Suppressor macrophage (primary cell): ENCODE measurements at regions not wholly inside any gene's neighbourhood (a gene's known extent, or its start where the extent isn't known, plus 50 kb on each side); places are given as distances from the start of the nearest gene placed in this dataset.

Source experiments
- DNase-seq, 4 experiments: peaks; one replicate each; pipeline ENCODE4 v3.0.0-alpha.2; 2020 to 2022

DNA sequence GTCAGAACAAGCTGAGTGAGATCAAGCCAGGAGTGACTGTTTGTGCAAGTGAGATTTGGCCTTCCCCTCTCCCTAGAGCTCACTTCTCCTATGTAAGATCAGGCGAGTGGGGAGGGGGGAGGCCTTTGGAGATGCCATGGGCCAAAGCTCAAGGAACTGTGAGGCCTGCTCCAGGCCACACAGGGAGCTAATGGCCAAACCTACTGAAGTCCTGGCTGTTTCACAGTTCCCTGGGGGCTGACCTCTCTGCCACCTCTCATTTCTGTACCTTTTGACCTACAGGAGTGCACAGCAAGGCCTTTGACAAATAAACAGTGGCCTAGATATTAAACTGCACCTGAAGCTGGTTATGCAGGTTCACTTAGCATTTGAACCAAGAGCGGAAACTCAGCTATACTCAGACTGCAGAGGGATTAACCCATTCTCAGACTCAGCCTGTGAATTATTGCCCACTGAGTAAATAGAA lies 235.0 kb upstream of the NT5C1B start:
- DNase-seq: no peak

- no peak for DNase-seq
Measured at GRCh38 chr2:18821431-18821830, 232.1 kb upstream of the NT5C1B start.

DNA sequence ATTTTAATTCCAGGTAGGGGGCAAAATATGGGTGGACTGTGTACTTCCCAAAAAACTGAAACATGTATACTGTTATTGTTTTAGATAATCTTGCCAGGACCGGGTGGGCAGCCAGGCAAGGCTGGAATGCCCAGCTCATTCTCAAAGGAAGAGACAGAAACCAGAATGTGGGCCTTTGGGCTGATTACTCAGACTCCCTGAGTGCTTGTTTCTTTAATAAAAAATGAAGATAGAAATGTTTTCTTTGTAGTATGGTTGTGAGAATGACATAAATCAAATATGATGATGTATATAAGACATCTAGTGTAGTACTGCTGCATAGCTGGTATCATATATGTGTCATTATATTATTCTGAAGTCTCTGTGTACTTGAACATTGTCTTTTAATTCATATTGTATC lies 231.6 kb upstream of the NT5C1B start:
- no peak for DNase-seq

GRCh38 chr2:18819566-18819965 lies 230.2 kb upstream of the NT5C1B start:
- no peak for DNase-seq

DNA sequence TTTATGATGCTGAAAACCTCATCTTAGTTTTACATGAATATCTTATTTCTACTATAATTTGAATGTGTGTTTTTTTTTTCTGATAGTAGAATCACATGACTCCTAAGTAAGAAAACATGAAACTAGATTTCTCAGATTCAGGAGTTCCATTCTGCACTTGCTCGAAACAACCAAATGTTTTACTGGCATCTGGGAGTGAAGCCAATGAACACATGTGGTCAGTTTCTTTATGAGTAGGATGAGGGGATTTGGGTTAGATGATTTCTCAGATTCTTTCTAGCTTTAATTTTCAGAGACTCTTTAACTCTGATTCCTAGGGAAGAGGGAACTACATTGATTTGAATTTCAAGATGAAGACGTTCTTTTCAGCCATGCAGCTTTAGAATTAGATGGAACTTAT lies 225.0 kb upstream of the NT5C1B start:
- DNase-seq: no peak

DNA sequence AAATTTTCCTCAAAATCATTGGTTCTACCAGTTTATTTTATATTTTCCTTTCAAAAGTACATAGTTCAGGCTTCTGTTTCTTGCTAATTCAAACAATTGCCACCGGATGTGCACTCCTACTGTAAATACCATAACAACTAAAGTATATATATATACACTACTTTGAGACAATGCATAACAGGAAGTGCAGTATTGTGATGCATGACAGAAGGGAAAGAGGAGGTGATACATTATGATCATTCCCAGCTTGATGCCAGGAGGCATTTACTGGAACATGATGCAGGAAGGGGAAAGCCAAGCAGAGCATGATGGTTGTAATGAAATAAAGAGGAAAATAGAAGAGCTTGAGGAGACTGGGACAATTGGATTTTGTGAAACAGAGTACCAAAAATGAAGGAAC lies 215.2 kb upstream of the NT5C1B start:
- DNase-seq: no peak

GRCh38 chr2:18803141-18803939 lies 214.0 kb upstream of the NT5C1B start:
- DNase-seq: no peak

DNA sequence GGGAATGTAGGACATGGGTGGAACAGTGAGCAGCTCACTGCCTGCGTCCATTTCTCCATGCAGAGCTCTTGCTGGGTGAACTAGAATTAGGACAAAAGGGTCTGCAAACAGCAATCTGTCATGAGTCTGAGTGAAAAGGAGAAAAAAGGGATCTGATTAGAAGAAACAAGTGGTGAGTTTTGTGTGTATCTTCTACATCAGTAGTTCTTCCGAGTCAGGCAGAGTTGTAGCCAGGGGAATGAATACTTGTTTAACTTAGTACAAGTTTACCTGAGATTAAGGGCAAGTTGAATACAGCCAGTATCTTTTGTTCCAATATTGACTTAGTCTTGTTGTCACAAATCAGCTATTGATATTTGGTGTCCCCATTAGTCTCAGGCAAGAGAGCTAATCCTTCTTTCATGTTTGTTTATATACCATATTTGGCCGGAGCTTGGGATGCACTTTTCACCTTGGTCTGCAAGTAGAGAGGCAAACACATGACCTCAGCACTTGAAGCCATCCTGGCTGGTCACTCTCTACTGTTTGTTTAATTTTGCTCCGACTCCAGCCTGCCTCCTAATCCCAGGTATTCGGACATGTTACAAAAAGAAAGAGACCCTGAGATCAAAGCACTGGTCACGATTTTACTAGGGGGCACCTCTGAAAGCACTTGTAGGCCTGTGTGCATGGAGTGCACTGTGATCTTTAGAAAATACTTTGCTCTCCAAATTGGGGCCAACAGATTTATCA lies 211.0 kb upstream of the NT5C1B start:
- no peak for DNase-seq

DNA sequence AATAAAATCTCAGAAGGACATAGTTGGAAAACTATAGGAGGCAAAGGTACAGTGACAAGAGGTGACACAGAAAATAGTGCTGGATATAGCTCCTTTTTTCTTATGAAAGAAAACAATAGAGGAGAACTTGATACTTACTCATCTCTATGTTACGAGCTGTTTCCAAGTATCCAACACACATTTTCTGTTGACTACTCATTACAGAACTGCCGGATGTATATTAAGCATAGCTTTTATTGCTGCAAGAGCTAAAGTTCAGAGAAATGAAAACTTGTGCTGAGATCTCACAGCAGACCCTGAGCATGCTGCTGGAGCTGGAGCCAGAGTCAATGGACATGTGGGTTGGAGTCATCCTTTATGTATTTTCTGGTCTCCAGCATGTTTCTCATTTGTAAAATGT lies 210.0 kb upstream of the NT5C1B start:
- no peak for DNase-seq

DNA sequence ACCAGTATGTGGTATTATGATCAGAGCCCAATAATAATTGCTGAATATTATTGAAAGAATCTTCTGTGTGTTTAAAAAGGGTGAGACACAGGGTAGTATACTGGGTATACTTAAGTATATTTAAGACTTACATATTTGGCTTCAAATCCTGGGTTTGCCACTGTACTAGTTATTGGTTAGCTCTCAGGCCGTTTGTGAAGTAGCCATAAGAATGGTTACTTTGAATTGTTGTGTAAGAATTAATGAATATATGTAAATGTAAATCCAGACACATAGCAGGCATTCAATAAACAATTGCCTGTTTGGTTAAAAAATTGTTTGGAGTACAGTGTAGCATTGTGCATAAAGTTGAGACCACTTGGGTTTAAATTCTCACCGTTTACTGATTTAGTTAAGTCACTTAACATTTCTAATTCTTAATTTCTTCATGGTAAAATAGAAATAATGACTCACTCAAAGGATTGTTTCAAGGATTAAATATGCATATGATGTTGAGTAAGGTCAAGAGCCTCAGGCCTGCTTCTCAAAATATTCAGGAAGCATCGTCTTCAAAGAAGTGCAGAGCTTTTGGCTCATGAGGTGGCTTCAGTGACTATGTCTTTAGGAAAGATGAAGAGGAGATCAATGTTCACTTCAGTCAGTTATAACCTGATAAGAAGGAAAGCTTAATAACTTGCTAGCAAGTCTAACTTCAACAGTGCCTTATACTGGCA lies 207.9 kb upstream of the NT5C1B start:
- no peak for DNase-seq

DNA sequence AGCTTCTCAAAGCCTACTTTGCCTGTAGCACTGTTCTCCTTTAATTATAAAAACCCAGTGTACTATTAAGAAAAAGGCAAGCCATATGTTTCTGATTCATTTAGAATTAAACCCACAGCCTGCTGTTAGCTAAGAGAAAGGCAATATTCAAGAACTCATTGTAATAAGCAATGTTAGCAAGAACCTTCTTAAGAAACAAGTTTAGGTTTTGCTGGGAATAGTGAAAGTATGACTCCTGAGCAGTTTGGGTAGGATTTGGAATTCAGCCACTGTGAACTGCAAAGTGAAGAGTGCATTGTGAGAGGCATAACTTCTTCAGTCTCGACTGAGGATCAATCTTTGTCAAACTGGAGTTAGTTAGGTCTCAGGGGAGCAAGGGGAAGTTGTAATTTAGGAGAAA lies 206.5 kb upstream of the NT5C1B start:
- DNase-seq: no peak

- no peak for DNase-seq
Measured at GRCh38 chr2:18792684-18793083, 203.3 kb upstream of the NT5C1B start.

GRCh38 chr2:18792226-18792629 lies 202.9 kb upstream of the NT5C1B start:
- no peak for DNase-seq

DNA sequence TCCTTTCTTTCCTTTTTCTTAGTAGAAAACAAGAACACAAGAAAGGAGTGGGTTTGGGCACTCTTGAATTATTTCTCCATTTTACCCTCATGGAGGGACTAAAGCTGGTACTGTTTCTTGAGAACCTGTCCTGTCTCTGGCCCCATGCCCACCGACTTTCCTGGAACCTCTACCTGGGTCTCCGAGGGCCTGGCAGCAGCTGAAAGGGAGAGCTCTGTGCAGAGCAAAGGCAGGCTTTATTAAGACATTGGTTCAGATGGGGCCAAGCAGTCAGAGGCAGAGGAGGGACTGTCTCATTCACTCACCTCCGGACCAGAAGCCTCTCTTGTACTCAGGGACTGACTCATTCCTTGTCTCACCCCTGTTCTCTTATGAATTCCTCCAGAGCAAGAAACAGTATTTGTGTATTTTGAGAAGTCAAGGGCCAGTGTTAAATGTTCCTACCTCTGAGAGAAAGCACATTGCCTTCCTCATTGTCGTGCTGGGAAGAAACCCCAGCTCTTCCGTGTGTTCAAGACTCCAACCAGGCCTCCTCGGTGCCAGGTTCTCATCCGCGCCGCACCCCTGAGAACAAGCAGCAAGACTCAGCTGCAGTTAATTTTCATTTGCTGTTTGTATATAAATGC lies 201.9 kb upstream of the NT5C1B start:
- DNase-seq: no peak

DNA sequence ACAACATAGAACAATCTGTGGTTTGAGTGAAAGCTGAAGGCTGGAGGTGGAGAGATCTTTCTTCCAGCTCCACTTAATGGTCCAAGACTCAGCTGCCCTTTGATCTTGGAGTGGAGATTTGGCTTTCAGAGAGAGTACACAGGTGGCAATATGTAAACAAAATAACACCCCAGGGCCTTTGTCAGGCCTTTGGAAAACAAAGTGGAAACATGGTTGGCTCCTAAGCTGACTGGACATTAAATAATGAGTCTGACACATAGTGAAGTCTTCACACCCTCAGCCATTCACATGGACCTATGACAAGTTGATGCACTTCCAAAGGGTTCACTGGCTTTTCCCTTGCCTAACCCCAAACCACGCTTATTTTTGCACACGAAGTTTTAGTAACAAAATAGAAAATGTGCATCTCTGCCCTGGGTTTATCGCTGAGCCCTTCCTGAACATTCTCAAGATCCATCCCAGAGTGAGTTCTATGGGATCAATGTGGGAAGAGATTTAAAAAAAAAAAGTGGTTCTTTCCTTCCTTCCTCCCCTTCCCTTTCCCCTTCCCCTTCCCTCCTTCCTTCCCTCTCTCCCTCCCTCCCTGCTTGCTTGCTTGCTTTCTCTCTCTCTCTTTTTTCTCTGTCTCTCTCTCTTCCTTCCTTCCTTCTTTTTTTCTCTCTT lies 201.3 kb upstream of the NT5C1B start:
- DNase-seq: no peak

DNA sequence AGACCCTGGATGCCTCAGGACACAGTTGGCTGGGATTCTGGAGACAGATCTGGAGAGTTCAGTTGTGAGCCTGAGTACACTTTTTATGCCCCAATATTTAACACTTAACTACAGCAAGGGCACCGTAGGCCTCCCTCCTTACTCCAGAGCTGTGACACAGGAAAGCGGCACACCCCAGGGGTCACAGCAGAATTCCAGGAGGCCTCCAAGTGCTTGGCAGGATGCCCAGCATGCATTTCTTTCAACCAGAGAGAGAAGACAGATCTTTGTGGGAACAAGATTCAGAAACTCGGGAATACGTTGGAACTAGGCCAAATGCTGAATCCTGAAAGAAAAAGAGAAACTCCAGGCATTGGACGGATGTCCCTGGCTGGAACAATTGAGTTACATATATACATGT lies 199.2 kb upstream of the NT5C1B start:
- no peak for DNase-seq

DNA sequence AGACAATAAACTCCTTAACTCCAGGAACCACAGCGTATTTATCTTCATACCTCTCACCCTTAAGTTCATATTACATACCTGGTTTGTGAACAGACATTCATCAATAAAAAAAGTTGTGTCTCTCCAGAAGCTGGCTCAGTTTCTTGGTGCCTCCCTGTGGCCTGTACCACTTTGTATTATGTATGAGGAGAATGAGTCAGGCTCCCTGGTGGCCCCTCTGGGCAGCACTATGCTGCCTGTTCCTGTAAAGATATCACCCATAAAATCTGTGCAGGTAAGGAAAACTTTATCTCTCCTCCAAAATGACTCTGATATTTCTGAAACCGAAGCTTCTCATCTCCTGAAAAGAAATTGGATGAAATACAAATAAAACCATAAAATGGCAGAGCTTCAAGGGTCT lies 198.4 kb upstream of the NT5C1B start:
- DNase-seq: no peak

GRCh38 chr2:18784245-18784644 lies 194.9 kb upstream of the NT5C1B start:
- DNase-seq: no peak

- no peak for DNase-seq
Measured at GRCh38 chr2:18781541-18782280, 192.3 kb upstream of the NT5C1B start.

DNA sequence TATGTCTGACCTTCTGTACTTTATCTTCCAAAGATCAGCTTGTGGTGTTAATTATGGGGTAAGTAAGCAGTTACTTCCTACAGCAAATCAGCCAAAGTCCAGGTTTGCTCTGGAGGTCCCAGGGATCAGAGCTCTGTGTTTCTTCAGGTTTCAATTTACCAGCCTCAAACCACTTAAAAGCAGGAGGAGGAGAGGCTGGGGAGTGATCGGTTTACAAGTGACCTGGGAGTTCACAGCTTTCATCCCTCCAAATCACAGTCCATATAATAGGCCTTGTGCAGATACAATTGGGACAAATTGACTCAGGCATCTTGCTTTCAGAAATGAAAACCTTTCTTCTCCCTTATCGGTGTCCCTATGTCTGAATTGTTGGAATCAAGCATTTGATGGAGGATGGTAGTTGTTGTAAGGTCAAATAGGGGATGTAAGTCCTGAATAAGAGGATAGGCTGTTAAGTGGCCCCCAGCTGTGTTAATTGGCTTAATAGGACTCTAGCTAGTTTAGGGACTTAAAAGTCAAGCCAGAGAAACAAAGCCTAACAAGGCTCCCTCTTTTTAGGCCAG lies 188.0 kb upstream of the NT5C1B start:
- no peak for DNase-seq

DNA sequence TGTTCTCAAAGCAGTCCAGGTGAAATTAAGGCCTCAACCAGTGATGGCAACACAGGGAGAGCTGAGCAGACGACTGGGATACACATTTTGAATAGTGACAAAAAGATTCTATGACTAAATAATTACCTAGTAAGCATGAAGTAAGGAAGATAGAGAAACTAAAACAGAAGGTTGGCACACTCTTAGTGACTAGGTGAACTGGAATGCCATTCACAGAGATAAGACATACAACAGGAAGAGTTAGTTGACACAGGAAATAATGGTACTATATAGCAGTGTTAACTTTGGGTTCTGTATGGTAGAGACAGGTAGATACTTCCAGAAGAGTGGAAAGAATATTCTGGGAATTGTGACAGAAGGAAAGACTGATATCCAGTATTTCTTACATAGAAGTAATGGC lies 181.8 kb upstream of the NT5C1B start:
- DNase-seq: no peak
